ENCODE measurements at regions not wholly inside any gene's neighbourhood (a gene's known extent, or its start where the extent isn't known, plus 50 kb on each side); places are given as distances from the start of the nearest gene placed in this dataset.

GRCh38 chr2:220226076-220226475, 598.6 kb downstream of the SLC4A3 start:
- DNase-seq (ENCODE audit: low spot score in 2 of 2) = no peak
- H3K4me3 ChIP-seq = no peak overlapping the region
- H3K27me3 ChIP-seq = no peaks in the 10 kb centered on the region
- no peaks in the 10 kb centered on the region for H3K36me3 ChIP-seq
- intact Hi-C loops (cut with DNase I) = no loop called here
- no peaks in the 10 kb centered on the region for H3K4me1 ChIP-seq
- no peaks in the 10 kb centered on the region for H3K9me3 ChIP-seq
- TF ChIP-seq CTCF (IDR thresholded peaks at IDR 0.05) = no peak
- H3K27ac ChIP-seq = no peak overlapping the region

GRCh38 chr2:220226546-220226945, 599.1 kb downstream of the SLC4A3 start:
- H3K4me3 ChIP-seq = no peak overlapping the region
- H3K4me1 ChIP-seq = no peaks in the 10 kb centered on the region
- no peaks in the 10 kb centered on the region for H3K9me3 ChIP-seq
- H3K27me3 ChIP-seq = no peaks in the 10 kb centered on the region
- H3K27ac ChIP-seq = no peak overlapping the region
- H3K36me3 ChIP-seq = no peaks in the 10 kb centered on the region
- TF ChIP-seq CTCF (IDR thresholded peaks at IDR 0.05) = no peak
- no peak for DNase-seq (ENCODE audit: low spot score in 2 of 2)
- intact Hi-C loops (cut with DNase I) = no loop called here

- no peak for TF ChIP-seq CTCF (IDR thresholded peaks at IDR 0.05)
- Histone ChIP-seq H3K4me1 (no peaks in the 10 kb centered on the region), H3K36me3 (no peaks in the 10 kb centered on the region), H3K9me3 (no peaks in the 10 kb centered on the region), H3K27ac (no peak overlapping the region), H3K4me3 (no peak overlapping the region), H3K27me3 (no peaks in the 10 kb centered on the region)
- intact Hi-C loops (cut with DNase I) = no loop called here
- DNase-seq (ENCODE audit: low spot score in 2 of 2) = no peak
These were observed 600.0 kb downstream of the SLC4A3 start for GRCh38 chr2:220227266-220227920.

DNA sequence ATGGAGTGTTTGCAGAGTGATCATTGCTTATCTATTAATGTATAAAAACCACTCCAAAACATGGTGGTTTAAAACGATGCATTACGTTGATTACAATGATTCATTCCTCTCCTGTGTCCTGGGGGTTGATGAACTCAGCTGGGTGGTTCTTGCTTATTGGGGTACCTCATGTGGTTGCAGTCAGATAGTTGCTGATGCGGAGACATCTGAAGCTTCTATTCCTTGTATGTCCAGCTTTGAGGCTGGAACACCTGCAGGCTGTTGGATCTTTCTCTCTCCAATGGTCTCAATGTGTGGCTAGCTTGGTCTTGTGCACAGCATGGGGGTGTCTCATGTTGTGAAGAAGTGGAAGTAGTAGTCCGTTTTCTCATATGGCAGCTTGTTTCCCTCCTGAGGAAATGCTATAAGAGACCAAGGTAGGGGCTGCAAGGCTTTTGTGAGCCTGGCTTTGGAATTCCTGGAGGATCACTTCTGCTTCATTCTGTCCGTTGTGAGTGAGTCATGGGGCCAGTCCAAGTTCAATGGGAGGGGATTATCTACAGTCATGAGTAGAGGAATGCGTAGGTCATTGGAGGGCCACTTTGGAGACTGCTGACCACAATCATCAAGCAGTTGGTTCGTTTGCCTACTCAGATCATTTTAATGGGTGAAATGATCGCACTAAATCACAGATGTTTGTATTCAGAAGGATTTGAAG, 601.0 kb downstream of the SLC4A3 start:
- no peaks in the 10 kb centered on the region for H3K36me3 ChIP-seq
- no peaks in the 10 kb centered on the region for H3K9me3 ChIP-seq
- no peak for TF ChIP-seq CTCF (IDR thresholded peaks at IDR 0.05)
- intact Hi-C loops (cut with DNase I) = no loop called here
- H3K4me3 ChIP-seq = no peak overlapping the region
- H3K27ac ChIP-seq = no peak overlapping the region
- no peaks in the 10 kb centered on the region for H3K4me1 ChIP-seq
- no peak for DNase-seq (ENCODE audit: low spot score in 2 of 2)
- H3K27me3 ChIP-seq = no peaks in the 10 kb centered on the region

DNA sequence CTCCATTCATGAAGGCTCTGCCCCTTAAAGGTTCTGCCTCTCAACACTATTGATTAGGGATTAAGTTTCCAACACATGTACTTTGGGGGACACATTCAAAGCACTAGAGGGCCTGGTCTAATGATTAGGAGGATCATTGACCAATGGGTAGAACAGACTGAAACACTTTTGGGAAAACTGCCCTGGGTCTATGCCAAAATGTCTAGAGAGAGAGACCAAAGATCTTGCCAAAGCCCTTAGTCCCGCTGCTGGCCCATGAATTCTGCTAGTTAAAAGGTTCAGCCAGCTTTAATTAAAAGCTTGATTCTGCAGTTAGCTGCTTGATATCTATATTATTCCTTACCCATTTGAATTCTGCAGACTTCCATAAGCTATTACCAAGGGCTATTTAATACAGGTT, 613.2 kb downstream of the SLC4A3 start:
- Histone ChIP-seq H3K4me1 (peaks cover 0 to 2% of the 10 kb centered on the region in 2 donors), H3K27ac (no peak overlapping the region), H3K36me3 (no peaks in the 10 kb centered on the region), H3K9me3 (no peaks in the 10 kb centered on the region), H3K4me3 (no peak overlapping the region), H3K27me3 (no peaks in the 10 kb centered on the region)
- DNase-seq (ENCODE audit: low spot score in 2 of 2) = no peak
- intact Hi-C loops (cut with DNase I) = no loop called here
- TF ChIP-seq CTCF (IDR thresholded peaks at IDR 0.05) = no peak

Data from ascending aorta (tissue), 2 donors.